Osteocyte (in vitro differentiated cells): ENCODE measurements at regions not wholly inside any gene's neighbourhood (a gene's known extent, or its start where the extent isn't known, plus 50 kb on each side); places are given as distances from the start of the nearest gene placed in this dataset.

ENCODE experiments used
- DNase-seq: peaks from one replicate; pipeline ENCODE4 v3.0.0; 2021; ENCODE audit warnings: mixed read lengths; ENCODE audit not compliant: unreplicated experiment; ENCODE audit errors: extremely low spot score
- H3K27ac Mint-ChIP-seq: one replicate; pipeline ENCODE4 v1.8.0; 2021; ENCODE audit warnings: mild to moderate bottlenecking, mixed read lengths; ENCODE audit not compliant: unreplicated experiment
- H3K27me3 Mint-ChIP-seq: one replicate; pipeline ENCODE4 v1.8.0; 2021; ENCODE audit warnings: mixed read lengths; ENCODE audit not compliant: unreplicated experiment
- H3K36me3 Mint-ChIP-seq: one replicate; pipeline ENCODE4 v1.8.0; 2021; ENCODE audit warnings: mixed read lengths; ENCODE audit not compliant: unreplicated experiment
- H3K4me1 Mint-ChIP-seq: one replicate; pipeline ENCODE4 v1.8.0; 2021; ENCODE audit warnings: mixed read lengths; ENCODE audit not compliant: unreplicated experiment
- H3K4me3 Mint-ChIP-seq: one replicate; pipeline ENCODE4 v1.8.0; 2021; ENCODE audit warnings: mild to moderate bottlenecking, moderate library complexity, mixed read lengths; ENCODE audit not compliant: unreplicated experiment
- H3K9me3 Mint-ChIP-seq: one replicate; pipeline ENCODE4 v1.8.0; 2021; ENCODE audit warnings: mixed read lengths; ENCODE audit not compliant: unreplicated experiment
- CTCF ChIP-seq: fragments of 200-600 bp; sonication (generic); IDR thresholded peaks from 2 replicates; pipeline ENCODE4 v1.5.0; 2021; ENCODE audit warnings: antibody characterized with exemption, mild to moderate bottlenecking, moderate library complexity

GRCh38 chr12:67370979-67371378, 101.8 kb downstream of the CAND1 start:
- Mint-ChIP-seq H3K4me3 (no peak overlapping the region), H3K36me3 (no peaks in the 10 kb centered on the region), H3K27ac (no peak overlapping the region), H3K9me3 (peaks cover 4% of the 10 kb centered on the region), H3K4me1 (peaks cover 12% of the 10 kb centered on the region), H3K27me3 (no peaks in the 10 kb centered on the region)
- DNase-seq = no peak
- TF ChIP-seq CTCF = no peak

DNA sequence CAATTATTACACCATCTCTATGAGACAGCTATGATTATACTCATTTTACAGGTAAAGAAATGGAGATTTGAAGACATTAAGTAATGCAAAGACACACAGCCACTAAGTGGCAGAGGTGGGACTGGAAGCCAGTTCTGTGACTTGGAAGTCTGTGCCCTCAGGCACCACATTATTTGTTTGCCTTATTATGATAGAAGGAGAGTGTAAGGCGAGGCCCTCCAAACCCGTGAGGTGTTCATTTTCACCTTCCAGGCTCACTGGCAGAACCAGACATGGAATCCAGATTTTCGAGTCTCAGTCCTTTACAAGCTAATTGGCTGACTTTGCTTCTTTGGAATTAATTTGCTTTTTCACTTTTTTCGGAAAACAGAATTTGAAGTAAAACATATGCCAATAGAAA, 107.9 kb downstream of the CAND1 start:
- peaks cover 1% of the 10 kb centered on the region for H3K4me1 Mint-ChIP-seq
- H3K4me3 Mint-ChIP-seq = no peak overlapping the region
- no peaks in the 10 kb centered on the region for H3K27me3 Mint-ChIP-seq
- H3K36me3 Mint-ChIP-seq = no peaks in the 10 kb centered on the region
- H3K9me3 Mint-ChIP-seq = peaks cover 3% of the 10 kb centered on the region
- DNase-seq = no peak
- TF ChIP-seq CTCF = no peak
- H3K27ac Mint-ChIP-seq = no peak overlapping the region

DNA sequence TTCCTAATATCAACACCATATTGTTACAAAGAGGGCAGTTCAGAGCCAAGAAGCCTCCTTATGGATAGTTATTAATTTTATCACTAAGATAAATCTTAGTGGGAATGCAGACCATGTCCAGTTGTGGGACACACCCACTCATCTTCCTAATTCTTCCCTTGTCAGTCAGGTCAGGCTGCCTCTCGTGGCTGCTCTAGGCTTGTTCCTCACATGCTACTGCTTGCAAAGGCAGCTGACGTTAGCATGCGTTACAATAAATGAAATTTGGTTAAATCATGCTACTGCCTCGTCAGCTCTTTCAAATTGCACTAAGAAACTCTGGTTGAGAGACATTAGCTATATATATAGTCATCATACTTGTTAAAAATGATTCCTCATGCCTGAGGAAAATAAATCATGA, 108.4 kb downstream of the CAND1 start:
- no peak for TF ChIP-seq CTCF
- H3K27ac Mint-ChIP-seq = no peak overlapping the region
- H3K36me3 Mint-ChIP-seq = no peaks in the 10 kb centered on the region
- H3K4me3 Mint-ChIP-seq = no peak overlapping the region
- no peaks in the 10 kb centered on the region for H3K9me3 Mint-ChIP-seq
- no peaks in the 10 kb centered on the region for H3K27me3 Mint-ChIP-seq
- DNase-seq = no peak
- peaks cover 3% of the 10 kb centered on the region for H3K4me1 Mint-ChIP-seq

GRCh38 chr12:67382241-67382871, 113.2 kb downstream of the CAND1 start:
- H3K27ac Mint-ChIP-seq = no peak overlapping the region
- peaks cover 3% of the 10 kb centered on the region for H3K4me1 Mint-ChIP-seq
- H3K4me3 Mint-ChIP-seq = no peak overlapping the region
- DNase-seq = no peak
- no peaks in the 10 kb centered on the region for H3K27me3 Mint-ChIP-seq
- no peaks in the 10 kb centered on the region for H3K9me3 Mint-ChIP-seq
- H3K36me3 Mint-ChIP-seq = no peaks in the 10 kb centered on the region
- no peak for TF ChIP-seq CTCF

GRCh38 chr12:67386869-67387565, 117.9 kb downstream of the CAND1 start:
- Mint-ChIP-seq H3K27me3 (no peaks in the 10 kb centered on the region), H3K27ac (no peak overlapping the region), H3K36me3 (no peaks in the 10 kb centered on the region), H3K4me3 (no peak overlapping the region), H3K9me3 (no peaks in the 10 kb centered on the region), H3K4me1 (peaks cover 3% of the 10 kb centered on the region)
- no peak for TF ChIP-seq CTCF
- no peak for DNase-seq
